Esophagus squamous epithelium (tissue), 4 donors: ENCODE measurements at regions not wholly inside any gene's neighbourhood (a gene's known extent, or its start where the extent isn't known, plus 50 kb on each side); places are given as distances from the start of the nearest gene placed in this dataset.

ENCODE experiments used
- CTCF ChIP-seq, 6 experiments: fragments of 450-650 bp in 4 of 6; fragments of 200-600 bp in 2 of 6; sonication (generic) in 2 of 6; IDR thresholded peaks; one replicate each; pipeline ENCODE4 v1.5.1; 2016 to 2019; ENCODE audit warnings: antibody characterized with exemption in 6 of 6, mild to moderate bottlenecking in 4 of 6, moderate library complexity in 4 of 6
- POLR2A ChIP-seq, 4 donors: fragments of 450-650 bp; IDR thresholded peaks; one replicate each; pipeline ENCODE4 v1.6.1; 2017; ENCODE audit warnings: antibody characterized with exemption in 4 of 4, mild to moderate bottlenecking in 4 of 4, moderate library complexity in 3 of 4

GRCh38 chr12:63416788-63417187 lies 251.5 kb downstream of the DPY19L2 start:
- TF ChIP-seq POLR2A (IDR thresholded peaks at IDR 0.05) (no peak), CTCF (IDR thresholded peaks at IDR 0.05) (no peak)
